Erythroblast (primary cell): ENCODE measurements at regions not wholly inside any gene's neighbourhood (a gene's known extent, or its start where the extent isn't known, plus 50 kb on each side); places are given as distances from the start of the nearest gene placed in this dataset.

Experiments used
- GATA1 ChIP-seq: IDR thresholded peaks from 2 replicates; pipeline ENCODE4 v1.6.1; 2011; ENCODE audit warnings: low read depth, mild to moderate bottlenecking, control low read depth, low read length, moderate library complexity
- POLR2A ChIP-seq: IDR thresholded peaks from 2 replicates; pipeline ENCODE4 v1.6.1; 2011; ENCODE audit warnings: mild to moderate bottlenecking, low read length

DNA sequence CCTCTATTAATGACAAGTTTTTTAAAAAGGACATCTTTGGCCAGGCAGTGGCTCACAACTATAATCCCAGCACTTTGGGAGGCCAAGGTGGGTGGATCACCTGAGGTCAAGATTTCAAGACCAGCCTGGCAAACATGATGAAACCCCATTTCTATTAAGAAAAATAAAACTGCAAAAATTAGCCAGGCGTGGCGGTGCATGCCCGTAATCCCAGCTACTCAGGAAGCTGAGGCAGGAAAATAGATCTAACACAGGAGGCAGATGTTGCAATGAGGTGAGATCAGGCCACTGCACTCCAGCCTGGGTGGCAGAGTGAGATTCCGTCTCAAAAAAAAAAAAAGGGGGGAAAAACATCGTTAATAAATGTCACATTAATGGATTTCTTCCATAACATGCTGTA lies 1805.4 kb downstream of the C4orf33 start:
- TF ChIP-seq POLR2A, result no peak
- TF ChIP-seq GATA1, result no peak
